H9 (cell line): ENCODE measurements at regions not wholly inside any gene's neighbourhood (a gene's known extent, or its start where the extent isn't known, plus 50 kb on each side); places are given as distances from the start of the nearest gene placed in this dataset.

Experiments used
- DNase-seq: peaks from one replicate; pipeline ENCODE4 v3.0.0-alpha.2; 2017
- H2AFZ ChIP-seq: one replicate; pipeline ENCODE4 v1.6.1; 2013; ENCODE audit warnings: mild to moderate bottlenecking, low read length, control low read depth, moderate library complexity
- H2AK5ac ChIP-seq: 2 replicates; pipeline ENCODE4 v1.6.1; 2013; ENCODE audit warnings: low read length, control low read depth, mixed read lengths; ENCODE audit not compliant: insufficient read length
- H2BK120ac ChIP-seq: one replicate; pipeline ENCODE4 v1.6.1; 2013; ENCODE audit warnings: low read depth, mild to moderate bottlenecking, low read length, control low read depth, inconsistent platforms; ENCODE audit not compliant: poor library complexity, severe bottlenecking
- H2BK12ac ChIP-seq: 2 replicates; pipeline ENCODE4 v1.6.1; 2013; ENCODE audit warnings: low read length, control low read depth, mixed read lengths, low read depth; ENCODE audit not compliant: insufficient read length
- H2BK15ac ChIP-seq: 2 replicates; pipeline ENCODE4 v1.6.1; 2013; ENCODE audit warnings: low read depth, low read length, control low read depth
- H2BK20ac ChIP-seq: one replicate; pipeline ENCODE4 v1.6.1; 2013; ENCODE audit warnings: low read depth, mild to moderate bottlenecking, low read length, control low read depth, inconsistent platforms; ENCODE audit not compliant: poor library complexity, severe bottlenecking
- H2BK5ac ChIP-seq: 2 replicates; pipeline ENCODE4 v1.6.1; 2013; ENCODE audit warnings: low read length, control low read depth, mixed read lengths; ENCODE audit not compliant: insufficient read length
- H3K14ac ChIP-seq: 2 replicates; pipeline ENCODE4 v1.6.1; 2013; ENCODE audit warnings: low read length, control low read depth; ENCODE audit not compliant: insufficient read depth
- H3K18ac ChIP-seq: 2 replicates; pipeline ENCODE4 v1.6.1; 2013; ENCODE audit warnings: low read depth, mild to moderate bottlenecking, mixed read lengths, low read length, control low read depth; ENCODE audit not compliant: insufficient read length
- H3K23ac ChIP-seq: 2 replicates; pipeline ENCODE4 v1.6.1; 2013; ENCODE audit warnings: low read length, control low read depth, mixed read lengths, low read depth; ENCODE audit not compliant: insufficient read length
- H3K23me2 ChIP-seq: 2 replicates; pipeline ENCODE4 v1.6.1; 2013; ENCODE audit warnings: low read depth, mild to moderate bottlenecking, mixed read lengths, low read length, control low read depth; ENCODE audit not compliant: insufficient read length, poor library complexity, severe bottlenecking
- H3K27ac ChIP-seq: 2 replicates; pipeline ENCODE4 v1.5.1; 2013; ENCODE audit warnings: low read length, control low read depth, mixed read lengths, low read depth; ENCODE audit not compliant: insufficient read length
- H3K27me3 ChIP-seq: 2 replicates; pipeline ENCODE4 v1.6.1; 2013; ENCODE audit warnings: low read length, control low read depth, inconsistent platforms; ENCODE audit not compliant: insufficient read depth
- H3K4ac ChIP-seq: 2 replicates; pipeline ENCODE4 v1.6.1; 2013; ENCODE audit warnings: low read depth, mild to moderate bottlenecking, control low read depth, inconsistent platforms, low read length, moderate library complexity
- H3K4me1 ChIP-seq: 2 replicates; pipeline ENCODE4 v1.6.1; 2013; ENCODE audit warnings: low read length, control low read depth, inconsistent platforms; ENCODE audit not compliant: insufficient read depth
- H3K4me2 ChIP-seq: 2 replicates; pipeline ENCODE4 v1.6.1; 2013; ENCODE audit warnings: low read length, control low read depth, mixed read lengths; ENCODE audit not compliant: insufficient read length, insufficient read depth
- H3K56ac ChIP-seq: 2 replicates; pipeline ENCODE4 v1.6.1; 2013; ENCODE audit warnings: low read depth, mild to moderate bottlenecking, mixed read lengths, low read length, control low read depth; ENCODE audit not compliant: insufficient read length
- H3K79me1 ChIP-seq: 2 replicates; pipeline ENCODE4 v1.6.1; 2013; ENCODE audit warnings: low read depth, mild to moderate bottlenecking, moderate library complexity, low read length, control low read depth, inconsistent platforms; ENCODE audit not compliant: insufficient read depth, poor library complexity, severe bottlenecking
- H3K79me2 ChIP-seq: 2 replicates; pipeline ENCODE4 v1.6.1; 2013; ENCODE audit warnings: low read length, control low read depth, inconsistent platforms; ENCODE audit not compliant: insufficient read depth
- H3K9ac ChIP-seq: 2 replicates; pipeline ENCODE4 v1.6.1; 2013; ENCODE audit warnings: low read length, control low read depth, mixed read lengths; ENCODE audit not compliant: insufficient read length; ENCODE audit errors: extremely low read depth
- H3K9me3 ChIP-seq: one replicate; pipeline ENCODE4 v1.6.1; 2013; ENCODE audit warnings: low read depth, low read length, inconsistent platforms; ENCODE audit not compliant: control insufficient read depth
- H3T11ph ChIP-seq: one replicate; pipeline ENCODE4 v1.6.1; 2013; ENCODE audit warnings: mild to moderate bottlenecking, low read length, control low read depth, inconsistent platforms
- H4K20me1 ChIP-seq: one replicate; pipeline ENCODE4 v1.6.1; 2013; ENCODE audit not compliant: control insufficient read depth, insufficient read length, insufficient read depth
- H4K5ac ChIP-seq: 2 replicates; pipeline ENCODE4 v1.6.1; 2013; ENCODE audit warnings: low read depth, mild to moderate bottlenecking, mixed read lengths, low read length, control low read depth; ENCODE audit not compliant: insufficient read length
- H4K8ac ChIP-seq: replicated peaks from 2 replicates; pipeline ENCODE4 v1.6.1; 2013; ENCODE audit warnings: low read length, control low read depth, mixed read lengths, low read depth; ENCODE audit not compliant: insufficient read length
- H4K91ac ChIP-seq: 2 replicates; pipeline ENCODE4 v1.6.1; 2013; ENCODE audit warnings: low read depth, mild to moderate bottlenecking, moderate library complexity, mixed read lengths, low read length, control low read depth; ENCODE audit not compliant: insufficient read length
- H3K27ac Mint-ChIP-seq, 3 experiments: 2 replicates in 2 of 3; 3 replicates in 1 of 3; pipeline ENCODE4 v1.8.0; 2020 to 2021; ENCODE audit warnings: mixed read lengths in 3 of 3, mild to moderate bottlenecking in 1 of 3, moderate library complexity in 1 of 3
- H3K27me3 Mint-ChIP-seq: 2 replicates; pipeline ENCODE4 v1.8.0; 2021; ENCODE audit warnings: low read depth, mild to moderate bottlenecking, moderate library complexity, mixed read lengths
- H3K36me3 Mint-ChIP-seq, 3 experiments: 2 replicates in 2 of 3; 3 replicates in 1 of 3; pipeline ENCODE4 v1.8.0; 2020 to 2021; ENCODE audit warnings: low read depth in 3 of 3, mixed read lengths in 3 of 3; ENCODE audit not compliant: insufficient read depth in 1 of 3
- H3K4me1 Mint-ChIP-seq, 2 experiments: 2 replicates each; pipeline ENCODE4 v1.8.0; 2020; ENCODE audit warnings: mixed read lengths in 2 of 2
- H3K4me3 Mint-ChIP-seq, 2 experiments: 2 replicates in 1 of 2; 3 replicates in 1 of 2; pipeline ENCODE4 v1.8.0; 2020 to 2021; ENCODE audit warnings: mild to moderate bottlenecking in 2 of 2, mixed read lengths in 2 of 2, moderate library complexity in 1 of 2
- H3K9me3 Mint-ChIP-seq, 2 experiments: 2 replicates in 1 of 2; 3 replicates in 1 of 2; pipeline ENCODE4 v1.8.0; 2020; ENCODE audit warnings: mild to moderate bottlenecking in 2 of 2, mixed read lengths in 2 of 2, moderate library complexity in 1 of 2
- CTCF ChIP-seq: fragments of 200-600 bp; sonication (generic); conservative IDR thresholded peaks from 3 replicates; pipeline ENCODE4 v1.8.0; 2021; ENCODE audit warnings: antibody characterized with exemption, mild to moderate bottlenecking
- WGBS: extraction: QIAGEN DNeasy Blood & Tissue Kit; methylation state at CpG from one replicate; pipeline ENCODE4 v1.1.7; 2013; ENCODE audit warnings: missing lambda C conversion rate, low lambda C conversion rate, mixed read lengths; ENCODE audit not compliant: insufficient read length; ENCODE audit errors: extremely low coverage; 5-methylcytosine and 5-hydroxymethylcytosine counted together

- Mint-ChIP-seq H3K36me3 (no peaks in the 10 kb centered on the region), H3K27me3 (no peaks in the 10 kb centered on the region), H3K4me1 (no peaks in the 10 kb centered on the region), H3K27ac (no peak overlapping the region), H3K4me3 (no peak overlapping the region), H3K9me3 (peaks cover 0 to 2% of the 10 kb centered on the region in 2 experiments; a peak in 1 of 5 replicates)
- Histone ChIP-seq H4K8ac (no peak overlapping the region), H3K27me3 (no peaks in the 10 kb centered on the region), H2AFZ (no peak overlapping the region), H3K4me1 (no peaks in the 10 kb centered on the region), H3K56ac (no peak overlapping the region), H2BK15ac (no peak overlapping the region), H2BK120ac (no peak overlapping the region), H3K27ac (no peak overlapping the region), H3K9ac (no peak overlapping the region), H3K23me2 (no peaks in the 10 kb centered on the region), H3K4me2 (no peak overlapping the region), H3K4ac (no peak overlapping the region), H2BK12ac (no peak overlapping the region), H3K14ac (no peak overlapping the region), H3K23ac (no peak overlapping the region), H4K91ac (no peak overlapping the region), H3K9me3 (no peaks in the 10 kb centered on the region), H2BK20ac (no peak overlapping the region), H2AK5ac (no peak overlapping the region), H2BK5ac (no peak overlapping the region), H4K5ac (no peak overlapping the region), H4K20me1 (no peaks in the 10 kb centered on the region), H3K79me2 (no peaks in the 10 kb centered on the region), H3T11ph (no peak overlapping the region), H3K79me1 (no peaks in the 10 kb centered on the region), H3K18ac (no peak overlapping the region)
- DNase-seq = no peak
- WGBS = no CpG with 5 or more reads among the region's 3 CpGs
- no peak for TF ChIP-seq CTCF
Observed at GRCh38 chr3:6098516-6099157, 762.3 kb upstream of the GRM7 start.
